SK-N-SH (cell line): ENCODE measurements at regions not wholly inside any gene's neighbourhood (a gene's known extent, or its start where the extent isn't known, plus 50 kb on each side); places are given as distances from the start of the nearest gene placed in this dataset.

Source experiments
- GABPA ChIP-seq: IDR thresholded peaks from 2 replicates; pipeline ENCODE4 v1.4.0; 2012; ENCODE audit warnings: low read depth, mild to moderate bottlenecking
- RAD21 ChIP-seq: IDR thresholded peaks from 2 replicates; pipeline ENCODE4 v1.6.1; 2012; ENCODE audit warnings: mild to moderate bottlenecking, low read length
- YY1 ChIP-seq: IDR thresholded peaks from 2 replicates; pipeline ENCODE4 v1.4.0; 2012; ENCODE audit warnings: low read depth, mild to moderate bottlenecking
- TF ChIP-seq, protein P1 (sequence below): IDR thresholded peaks from 2 replicates; pipeline ENCODE4 v1.4.0; 2012; ENCODE audit warnings: low read depth
- TF ChIP-seq, protein P2 (sequence below): fragments of 150-350 bp; IDR thresholded peaks from 2 replicates; pipeline ENCODE4 v1.6.1; 2017; ENCODE audit warnings: antibody characterized with exemption, low read length, low read depth, borderline replicate concordance
- TF ChIP-seq, protein P3 (sequence below): fragments of 200-600 bp; sonication (generic); IDR thresholded peaks from 2 replicates; pipeline ENCODE4 v1.6.1; 2017; ENCODE audit warnings: antibody characterized with exemption, mild to moderate bottlenecking, moderate library complexity
- TF ChIP-seq, protein P4 (sequence below): IDR thresholded peaks from 2 replicates; pipeline ENCODE4 v1.6.1; 2012; ENCODE audit warnings: mild to moderate bottlenecking, low read depth, low read length, moderate library complexity

DNA sequence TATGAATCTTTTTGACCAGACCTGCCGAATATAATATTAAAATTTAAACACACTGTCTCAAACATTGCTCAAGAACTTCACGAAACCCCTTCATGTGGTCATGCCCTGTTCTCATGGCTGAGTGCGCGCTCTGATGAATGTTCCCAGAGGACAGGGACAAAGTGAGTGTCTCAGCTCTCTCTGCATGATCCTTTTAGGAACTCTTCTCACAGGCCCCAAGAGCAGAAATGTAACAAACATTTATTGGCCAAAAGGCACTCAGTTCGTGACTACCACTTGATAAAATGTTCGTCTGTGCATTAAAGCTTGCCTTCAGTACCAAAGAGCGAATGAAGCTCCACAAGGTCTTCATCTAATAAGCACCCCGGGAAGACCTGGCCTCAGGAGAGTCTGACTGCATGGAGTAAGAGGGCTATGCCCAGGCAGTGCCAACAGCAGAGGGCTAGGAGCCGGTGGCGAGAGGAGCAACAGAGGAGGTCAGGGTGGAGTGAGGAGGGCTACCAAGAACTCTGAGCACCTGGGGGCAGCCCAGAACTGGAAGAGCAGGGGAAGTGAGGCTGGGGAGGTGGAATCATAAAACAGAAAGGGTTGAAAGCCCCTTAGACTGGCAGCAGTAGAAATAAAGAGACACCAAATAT lies 171.1 kb downstream of the RHOU start:
- TF ChIP-seq, protein P1, sequence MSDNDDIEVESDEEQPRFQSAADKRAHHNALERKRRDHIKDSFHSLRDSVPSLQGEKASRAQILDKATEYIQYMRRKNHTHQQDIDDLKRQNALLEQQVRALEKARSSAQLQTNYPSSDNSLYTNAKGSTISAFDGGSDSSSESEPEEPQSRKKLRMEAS, result no peak
- TF ChIP-seq, protein P2, sequence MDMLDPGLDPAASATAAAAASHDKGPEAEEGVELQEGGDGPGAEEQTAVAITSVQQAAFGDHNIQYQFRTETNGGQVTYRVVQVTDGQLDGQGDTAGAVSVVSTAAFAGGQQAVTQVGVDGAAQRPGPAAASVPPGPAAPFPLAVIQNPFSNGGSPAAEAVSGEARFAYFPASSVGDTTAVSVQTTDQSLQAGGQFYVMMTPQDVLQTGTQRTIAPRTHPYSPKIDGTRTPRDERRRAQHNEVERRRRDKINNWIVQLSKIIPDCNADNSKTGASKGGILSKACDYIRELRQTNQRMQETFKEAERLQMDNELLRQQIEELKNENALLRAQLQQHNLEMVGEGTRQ, result no peak
- TF ChIP-seq, protein P3, sequence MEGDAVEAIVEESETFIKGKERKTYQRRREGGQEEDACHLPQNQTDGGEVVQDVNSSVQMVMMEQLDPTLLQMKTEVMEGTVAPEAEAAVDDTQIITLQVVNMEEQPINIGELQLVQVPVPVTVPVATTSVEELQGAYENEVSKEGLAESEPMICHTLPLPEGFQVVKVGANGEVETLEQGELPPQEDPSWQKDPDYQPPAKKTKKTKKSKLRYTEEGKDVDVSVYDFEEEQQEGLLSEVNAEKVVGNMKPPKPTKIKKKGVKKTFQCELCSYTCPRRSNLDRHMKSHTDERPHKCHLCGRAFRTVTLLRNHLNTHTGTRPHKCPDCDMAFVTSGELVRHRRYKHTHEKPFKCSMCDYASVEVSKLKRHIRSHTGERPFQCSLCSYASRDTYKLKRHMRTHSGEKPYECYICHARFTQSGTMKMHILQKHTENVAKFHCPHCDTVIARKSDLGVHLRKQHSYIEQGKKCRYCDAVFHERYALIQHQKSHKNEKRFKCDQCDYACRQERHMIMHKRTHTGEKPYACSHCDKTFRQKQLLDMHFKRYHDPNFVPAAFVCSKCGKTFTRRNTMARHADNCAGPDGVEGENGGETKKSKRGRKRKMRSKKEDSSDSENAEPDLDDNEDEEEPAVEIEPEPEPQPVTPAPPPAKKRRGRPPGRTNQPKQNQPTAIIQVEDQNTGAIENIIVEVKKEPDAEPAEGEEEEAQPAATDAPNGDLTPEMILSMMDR, result no peak
- no peak for TF ChIP-seq RAD21
- TF ChIP-seq, protein P4, sequence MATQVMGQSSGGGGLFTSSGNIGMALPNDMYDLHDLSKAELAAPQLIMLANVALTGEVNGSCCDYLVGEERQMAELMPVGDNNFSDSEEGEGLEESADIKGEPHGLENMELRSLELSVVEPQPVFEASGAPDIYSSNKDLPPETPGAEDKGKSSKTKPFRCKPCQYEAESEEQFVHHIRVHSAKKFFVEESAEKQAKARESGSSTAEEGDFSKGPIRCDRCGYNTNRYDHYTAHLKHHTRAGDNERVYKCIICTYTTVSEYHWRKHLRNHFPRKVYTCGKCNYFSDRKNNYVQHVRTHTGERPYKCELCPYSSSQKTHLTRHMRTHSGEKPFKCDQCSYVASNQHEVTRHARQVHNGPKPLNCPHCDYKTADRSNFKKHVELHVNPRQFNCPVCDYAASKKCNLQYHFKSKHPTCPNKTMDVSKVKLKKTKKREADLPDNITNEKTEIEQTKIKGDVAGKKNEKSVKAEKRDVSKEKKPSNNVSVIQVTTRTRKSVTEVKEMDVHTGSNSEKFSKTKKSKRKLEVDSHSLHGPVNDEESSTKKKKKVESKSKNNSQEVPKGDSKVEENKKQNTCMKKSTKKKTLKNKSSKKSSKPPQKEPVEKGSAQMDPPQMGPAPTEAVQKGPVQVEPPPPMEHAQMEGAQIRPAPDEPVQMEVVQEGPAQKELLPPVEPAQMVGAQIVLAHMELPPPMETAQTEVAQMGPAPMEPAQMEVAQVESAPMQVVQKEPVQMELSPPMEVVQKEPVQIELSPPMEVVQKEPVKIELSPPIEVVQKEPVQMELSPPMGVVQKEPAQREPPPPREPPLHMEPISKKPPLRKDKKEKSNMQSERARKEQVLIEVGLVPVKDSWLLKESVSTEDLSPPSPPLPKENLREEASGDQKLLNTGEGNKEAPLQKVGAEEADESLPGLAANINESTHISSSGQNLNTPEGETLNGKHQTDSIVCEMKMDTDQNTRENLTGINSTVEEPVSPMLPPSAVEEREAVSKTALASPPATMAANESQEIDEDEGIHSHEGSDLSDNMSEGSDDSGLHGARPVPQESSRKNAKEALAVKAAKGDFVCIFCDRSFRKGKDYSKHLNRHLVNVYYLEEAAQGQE, result no peak
- TF ChIP-seq GABPA, result no peak
- no peak for TF ChIP-seq YY1
